ENCODE measurements at regions not wholly inside any gene's neighbourhood (a gene's known extent, or its start where the extent isn't known, plus 50 kb on each side); places are given as distances from the start of the nearest gene placed in this dataset.
A peak's percentile ranks its signal among the peaks of the same experiment; 100 is the strongest.

DNA sequence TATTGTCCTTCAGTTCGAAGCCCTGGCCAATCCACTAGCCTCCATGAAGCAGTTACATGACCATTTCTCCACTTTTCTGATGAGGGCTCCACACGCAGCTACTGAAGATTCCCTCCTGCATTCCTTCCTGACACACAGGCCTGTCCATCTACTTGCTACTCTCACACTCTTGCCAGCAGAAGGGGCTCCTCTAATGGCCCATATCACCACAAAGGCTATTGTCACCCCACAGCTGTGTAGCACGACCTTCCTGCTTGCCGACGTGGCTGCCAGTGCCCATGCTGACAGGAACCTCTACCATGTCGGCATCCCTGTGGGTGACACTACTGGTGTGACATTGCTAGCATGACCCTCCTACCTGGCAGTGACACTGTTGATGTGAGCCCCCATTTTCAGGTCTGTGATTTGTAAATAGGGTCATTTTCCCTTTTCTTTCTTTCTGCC, 1528.6 kb upstream of the TPTE start:
- Histone ChIP-seq H2AFZ (ENCODE audit: low read depth, low read length, poor library complexity, severe bottlenecking) (no peak overlapping the region), H3K4me2 (ENCODE audit: low read length) (no peak overlapping the region), H3K79me2 (ENCODE audit: insufficient read depth, low read length) (no peaks in the 10 kb centered on the region), H3K9me3 (ENCODE audit: control insufficient read depth in 1 of 2, insufficient read depth in 1 of 2, low read depth in 1 of 2, low read length in 2 of 2) (peaks cover 11 to 41% of the 10 kb centered on the region in 2 experiments; a peak in 3 of 4 replicates), H3K27me3 (ENCODE audit: insufficient read depth, low read length) (peaks cover 11% of the 10 kb centered on the region; the same call in 1 of the 2 replicates), H3K36me3 (ENCODE audit: control insufficient read depth in 1 of 2, insufficient read depth in 2 of 2, low read length in 2 of 2) (no peaks in the 10 kb centered on the region), H3K9ac (ENCODE audit: low read length) (no peak overlapping the region), H3K4me3 (replicated peaks in 1 of 2; ENCODE audit: low read depth in 1 of 2, low read length in 2 of 2) (no peak overlapping the region), H3K27ac (ENCODE audit: low read depth, low read length) (no peak overlapping the region), H4K20me1 (ENCODE audit: insufficient read depth) (no peaks in the 10 kb centered on the region), H3K4me1 (ENCODE audit: control insufficient read depth in 1 of 2, insufficient read depth in 2 of 2, low read length in 2 of 2) (peaks cover 0 to 6% of the 10 kb centered on the region in 2 experiments; a peak in 1 of 4 replicates), H3K9me2 (ENCODE audit: insufficient read depth) (no peaks in the 10 kb centered on the region)
- POLR2A ChIA-PET, result no interaction called here
- intact Hi-C loops (cut with micrococcal nuclease), result no loop called here
- CTCF ChIA-PET, result no interaction called here
- DNase-seq (ENCODE audit: low read depth, low spot score) (no peak), ATAC-seq (peak; percentile 29)
- TF ChIP-seq, protein P1, sequence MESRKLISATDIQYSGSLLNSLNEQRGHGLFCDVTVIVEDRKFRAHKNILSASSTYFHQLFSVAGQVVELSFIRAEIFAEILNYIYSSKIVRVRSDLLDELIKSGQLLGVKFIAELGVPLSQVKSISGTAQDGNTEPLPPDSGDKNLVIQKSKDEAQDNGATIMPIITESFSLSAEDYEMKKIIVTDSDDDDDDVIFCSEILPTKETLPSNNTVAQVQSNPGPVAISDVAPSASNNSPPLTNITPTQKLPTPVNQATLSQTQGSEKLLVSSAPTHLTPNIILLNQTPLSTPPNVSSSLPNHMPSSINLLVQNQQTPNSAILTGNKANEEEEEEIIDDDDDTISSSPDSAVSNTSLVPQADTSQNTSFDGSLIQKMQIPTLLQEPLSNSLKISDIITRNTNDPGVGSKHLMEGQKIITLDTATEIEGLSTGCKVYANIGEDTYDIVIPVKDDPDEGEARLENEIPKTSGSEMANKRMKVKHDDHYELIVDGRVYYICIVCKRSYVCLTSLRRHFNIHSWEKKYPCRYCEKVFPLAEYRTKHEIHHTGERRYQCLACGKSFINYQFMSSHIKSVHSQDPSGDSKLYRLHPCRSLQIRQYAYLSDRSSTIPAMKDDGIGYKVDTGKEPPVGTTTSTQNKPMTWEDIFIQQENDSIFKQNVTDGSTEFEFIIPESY (IDR thresholded peaks at IDR 0.05; ENCODE audit: extremely low read depth, insufficient replicate concordance, low read length), result no peak
- no peak for TF ChIP-seq SRF (IDR thresholded peaks at IDR 0.05; ENCODE audit: low read depth)
- TF ChIP-seq SP1 (IDR thresholded peaks at IDR 0.05; ENCODE audit: low read depth), result no peak
- no peak for TF ChIP-seq ZFX (IDR thresholded peaks at IDR 0.05)
- TF ChIP-seq EGR1 (IDR thresholded peaks at IDR 0.05; ENCODE audit: low read depth), result no peak
- TF ChIP-seq FOSL1 (IDR thresholded peaks at IDR 0.05; ENCODE audit: low read depth), result no peak
- TF ChIP-seq, protein P2, sequence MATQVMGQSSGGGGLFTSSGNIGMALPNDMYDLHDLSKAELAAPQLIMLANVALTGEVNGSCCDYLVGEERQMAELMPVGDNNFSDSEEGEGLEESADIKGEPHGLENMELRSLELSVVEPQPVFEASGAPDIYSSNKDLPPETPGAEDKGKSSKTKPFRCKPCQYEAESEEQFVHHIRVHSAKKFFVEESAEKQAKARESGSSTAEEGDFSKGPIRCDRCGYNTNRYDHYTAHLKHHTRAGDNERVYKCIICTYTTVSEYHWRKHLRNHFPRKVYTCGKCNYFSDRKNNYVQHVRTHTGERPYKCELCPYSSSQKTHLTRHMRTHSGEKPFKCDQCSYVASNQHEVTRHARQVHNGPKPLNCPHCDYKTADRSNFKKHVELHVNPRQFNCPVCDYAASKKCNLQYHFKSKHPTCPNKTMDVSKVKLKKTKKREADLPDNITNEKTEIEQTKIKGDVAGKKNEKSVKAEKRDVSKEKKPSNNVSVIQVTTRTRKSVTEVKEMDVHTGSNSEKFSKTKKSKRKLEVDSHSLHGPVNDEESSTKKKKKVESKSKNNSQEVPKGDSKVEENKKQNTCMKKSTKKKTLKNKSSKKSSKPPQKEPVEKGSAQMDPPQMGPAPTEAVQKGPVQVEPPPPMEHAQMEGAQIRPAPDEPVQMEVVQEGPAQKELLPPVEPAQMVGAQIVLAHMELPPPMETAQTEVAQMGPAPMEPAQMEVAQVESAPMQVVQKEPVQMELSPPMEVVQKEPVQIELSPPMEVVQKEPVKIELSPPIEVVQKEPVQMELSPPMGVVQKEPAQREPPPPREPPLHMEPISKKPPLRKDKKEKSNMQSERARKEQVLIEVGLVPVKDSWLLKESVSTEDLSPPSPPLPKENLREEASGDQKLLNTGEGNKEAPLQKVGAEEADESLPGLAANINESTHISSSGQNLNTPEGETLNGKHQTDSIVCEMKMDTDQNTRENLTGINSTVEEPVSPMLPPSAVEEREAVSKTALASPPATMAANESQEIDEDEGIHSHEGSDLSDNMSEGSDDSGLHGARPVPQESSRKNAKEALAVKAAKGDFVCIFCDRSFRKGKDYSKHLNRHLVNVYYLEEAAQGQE (IDR thresholded peaks at IDR 0.05; ENCODE audit: low read depth), result no peak
- no peak for TF ChIP-seq TCF7L2 (IDR thresholded peaks at IDR 0.05; ENCODE audit: borderline replicate concordance, extremely low read depth, insufficient read depth, insufficient read length)
- no TSS peak for BruUV-seq (replicated peaks)
- RAD21 ChIA-PET (ENCODE audit: low non-redundant PET in 1 of 2, low total read pairs in 2 of 2, uncharacterized antibody in 2 of 2, unreplicated experiment in 2 of 2), result no interaction called here

All from HCT116 (cell line).